ENCODE measurements at regions not wholly inside any gene's neighbourhood (a gene's known extent, or its start where the extent isn't known, plus 50 kb on each side); places are given as distances from the start of the nearest gene placed in this dataset.

GRCh38 chr9:32128546-32128945 lies 255.9 kb upstream of the ACO1 start:
- Histone ChIP-seq H3K9ac (ENCODE audit: insufficient read depth in 1 of 2, low read depth in 2 of 2, low read length in 2 of 2) (no peak overlapping the region), H3K36me3 (ENCODE audit: control insufficient read depth, insufficient read depth, low read length) (no peaks in the 10 kb centered on the region), H3K79me2 (ENCODE audit: control insufficient read depth, insufficient read depth, low read length) (no peaks in the 10 kb centered on the region), H4K20me1 (replicated peaks; ENCODE audit: control insufficient read depth, insufficient read depth, low read length) (no peaks in the 10 kb centered on the region), H3K4me3 (no peak overlapping the region), H3K27me3 (ENCODE audit: control insufficient read depth in 2 of 2, insufficient read depth in 2 of 2, low read length in 2 of 2) (no peaks in the 10 kb centered on the region), H3K9me1 (ENCODE audit: control insufficient read depth, insufficient read depth, low read length) (no peaks in the 10 kb centered on the region), H3K27ac (ENCODE audit: extremely low read depth, low read depth, low read length) (no peak overlapping the region), H3K9me3 (replicated peaks; ENCODE audit: control insufficient read depth, insufficient read depth, low read depth, low read length) (no peaks in the 10 kb centered on the region), H3K4me1 (replicated peaks in 1 of 2; ENCODE audit: control insufficient read depth in 2 of 2, insufficient read depth in 2 of 2, low read length in 2 of 2) (no peaks in the 10 kb centered on the region), H3K4me2 (ENCODE audit: insufficient read depth, low read length) (no peak overlapping the region), H2AFZ (ENCODE audit: low read depth, low read length) (no peak overlapping the region)
- in situ Hi-C loops (cut with MboI) (no loop called here), intact Hi-C loops (cut with micrococcal nuclease) (no loop called here)
- no CpG with 5 or more reads among the region's 3 CpGs for WGBS (ENCODE audit: insufficient coverage, low coverage, missing lambda C conversion rate)
- ChIA-PET CTCF (ENCODE audit: low intra/inter-chr PET ratio) (no interaction called here), POLR2A (no interaction called here)
- ATAC-seq: no peak
- no peak for FAIRE-seq
- no peak for DNase-seq (ENCODE audit: extremely low read depth in 1 of 4, low spot score in 3 of 4)
- BruUV-seq (replicated peaks): no TSS peak
- TF ChIP-seq ZNF561 (CRISPR knock-in tag; conservative IDR thresholded peaks at IDR 0.05) (no peak), KDM2B (CRISPR knock-in tag; IDR thresholded peaks at IDR 0.05) (no peak), SREBF1 (IDR thresholded peaks at IDR 0.05; ENCODE audit: borderline replicate concordance, low read depth, low read length) (no peak), ZNF766 (CRISPR knock-in tag; conservative IDR thresholded peaks at IDR 0.05) (no peak), CLOCK (CRISPR knock-in tag; IDR thresholded peaks at IDR 0.05; ENCODE audit: borderline replicate concordance) (no peak), HES1 (IDR thresholded peaks at IDR 0.05; ENCODE audit: low read depth) (no peak), ZBTB8A (IDR thresholded peaks at IDR 0.05; ENCODE audit: partially characterized antibody) (no peak), GTF2A2 (tag; IDR thresholded peaks at IDR 0.05) (no peak), GTF2E2 (tag; IDR thresholded peaks at IDR 0.05) (no peak), ZBTB43 (CRISPR knock-in tag; IDR thresholded peaks at IDR 0.05) (no peak), ZNF75A (CRISPR knock-in tag; IDR thresholded peaks at IDR 0.05) (no peak), XRCC5 (IDR thresholded peaks at IDR 0.05; ENCODE audit: low read depth, low read length) (no peak), TCF7 (IDR thresholded peaks at IDR 0.05; ENCODE audit: borderline replicate concordance) (no peak), DLX4 (CRISPR knock-in tag; IDR thresholded peaks at IDR 0.05) (no peak), ZNF224 (CRISPR knock-in tag; IDR thresholded peaks at IDR 0.05) (no peak), ZFP30 (CRISPR knock-in tag; IDR thresholded peaks at IDR 0.05; ENCODE audit: borderline replicate concordance) (no peak)
- TF ChIP-seq, protein P1, sequence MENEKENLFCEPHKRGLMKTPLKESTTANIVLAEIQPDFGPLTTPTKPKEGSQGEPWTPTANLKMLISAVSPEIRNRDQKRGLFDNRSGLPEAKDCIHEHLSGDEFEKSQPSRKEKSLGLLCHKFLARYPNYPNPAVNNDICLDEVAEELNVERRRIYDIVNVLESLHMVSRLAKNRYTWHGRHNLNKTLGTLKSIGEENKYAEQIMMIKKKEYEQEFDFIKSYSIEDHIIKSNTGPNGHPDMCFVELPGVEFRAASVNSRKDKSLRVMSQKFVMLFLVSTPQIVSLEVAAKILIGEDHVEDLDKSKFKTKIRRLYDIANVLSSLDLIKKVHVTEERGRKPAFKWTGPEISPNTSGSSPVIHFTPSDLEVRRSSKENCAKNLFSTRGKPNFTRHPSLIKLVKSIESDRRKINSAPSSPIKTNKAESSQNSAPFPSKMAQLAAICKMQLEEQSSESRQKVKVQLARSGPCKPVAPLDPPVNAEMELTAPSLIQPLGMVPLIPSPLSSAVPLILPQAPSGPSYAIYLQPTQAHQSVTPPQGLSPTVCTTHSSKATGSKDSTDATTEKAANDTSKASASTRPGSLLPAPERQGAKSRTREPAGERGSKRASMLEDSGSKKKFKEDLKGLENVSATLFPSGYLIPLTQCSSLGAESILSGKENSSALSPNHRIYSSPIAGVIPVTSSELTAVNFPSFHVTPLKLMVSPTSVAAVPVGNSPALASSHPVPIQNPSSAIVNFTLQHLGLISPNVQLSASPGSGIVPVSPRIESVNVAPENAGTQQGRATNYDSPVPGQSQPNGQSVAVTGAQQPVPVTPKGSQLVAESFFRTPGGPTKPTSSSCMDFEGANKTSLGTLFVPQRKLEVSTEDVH (IDR thresholded peaks at IDR 0.05; ENCODE audit: low read depth, partially characterized antibody): no peak

All from K562 (cell line).